Endothelial cell of umbilical vein (primary cell): ENCODE measurements at regions not wholly inside any gene's neighbourhood (a gene's known extent, or its start where the extent isn't known, plus 50 kb on each side); places are given as distances from the start of the nearest gene placed in this dataset.

Experiments used
- BruUV-seq: library from RNA; stranded (reverse); fragments of 400-500 nt; replicated peaks from 2 replicates; lab custom pipeline; 2021; lab: Mats Ljungman, UMichigan
- CTCF ChIA-PET: fragments of 300-600, 350-600 bp; sonication (Branson Sonifier 250); formaldehyde crosslinking; loops from one replicate; lab custom pipeline; 2021; ENCODE audit warnings: antibody characterized with exemption, inconsistent platforms; lab: Charles Lee
- POLR2A ChIA-PET: fragments of 300-600, 350-600 bp; sonication (Branson Sonifier 250); formaldehyde crosslinking; loops from one replicate; lab custom pipeline; 2021; ENCODE audit warnings: antibody characterized with exemption, inconsistent platforms; lab: Charles Lee
- DNase-seq: peaks from one replicate; pipeline ENCODE4 v3.0.0-alpha.2; 2011; ENCODE audit warnings: low read depth, low spot score
- FAIRE-seq: peaks from 2 replicates; lab custom pipeline; 2011; peaks lifted over from hg19 to GRCh38; lab: Jason Lieb, UNC
- H2AFZ ChIP-seq: 2 replicates; pipeline ENCODE4 v1.6.0; 2012; ENCODE audit warnings: low read depth, low read length, control low read depth, inconsistent platforms
- H3K27ac ChIP-seq: 2 replicates; pipeline ENCODE4 v1.5.1; 2011; ENCODE audit warnings: low read depth, mild to moderate bottlenecking, control low read depth, low read length, moderate library complexity; ENCODE audit not compliant: insufficient read depth
- H3K27me3 ChIP-seq, 2 experiments: 2 replicates each; pipeline versions ENCODE4 v1.6.0 to v1.6.1; 2011; ENCODE audit warnings: low read length in 2 of 2, mixed read lengths in 1 of 2; ENCODE audit not compliant: control insufficient read depth in 2 of 2, insufficient read depth in 2 of 2
- H3K36me3 ChIP-seq, 2 experiments: 2 replicates in 1 of 2; 3 replicates in 1 of 2; pipeline ENCODE4 v1.5.1; 2011; ENCODE audit warnings: low read length in 2 of 2, mild to moderate bottlenecking in 1 of 2, moderate library complexity in 1 of 2; ENCODE audit not compliant: control insufficient read depth in 2 of 2, insufficient read depth in 2 of 2; ENCODE audit errors: extremely low read depth in 1 of 2
- H3K4me1 ChIP-seq: 3 replicates; pipeline ENCODE4 v1.5.1; 2011; ENCODE audit warnings: mild to moderate bottlenecking, low read length; ENCODE audit not compliant: control insufficient read depth, insufficient read depth; ENCODE audit errors: extremely low read depth
- H3K4me2 ChIP-seq: 2 replicates; pipeline ENCODE4 v1.6.1; 2011; ENCODE audit warnings: low read length, control low read depth, mixed read lengths; ENCODE audit not compliant: insufficient read depth
- H3K4me3 ChIP-seq, 3 experiments: fragments of 200-600 bp in 1 of 3; sonication (generic), shearing (Covaris generic) in 1 of 3; replicated peaks in 1 of 3; 2 replicates each; pipeline ENCODE4 v1.5.1; 2011 to 2016; ENCODE audit warnings: control low read depth in 3 of 3, low read length in 3 of 3, mild to moderate bottlenecking in 2 of 3, inconsistent platforms in 1 of 3, low read depth in 1 of 3, moderate library complexity in 1 of 3; ENCODE audit not compliant: insufficient read depth in 1 of 3
- H3K79me2 ChIP-seq: 2 replicates; pipeline ENCODE4 v1.6.0; 2012; ENCODE audit warnings: low read length, inconsistent platforms; ENCODE audit not compliant: control insufficient read depth, insufficient read depth
- H3K9ac ChIP-seq: replicated peaks from 2 replicates; pipeline ENCODE3; 2011; ENCODE audit warnings: low read length, control low read depth; ENCODE audit not compliant: insufficient read depth; ENCODE audit errors: extremely low read depth
- H3K9me1 ChIP-seq: replicated peaks from 3 replicates; pipeline ENCODE4 v1.6.0; 2011; ENCODE audit warnings: mild to moderate bottlenecking, low read length; ENCODE audit not compliant: control insufficient read depth, insufficient read depth; ENCODE audit errors: extremely low read depth
- H3K9me3 ChIP-seq: replicated peaks from 2 replicates; pipeline ENCODE4 v1.5.1; 2012; ENCODE audit warnings: low read length, inconsistent platforms; ENCODE audit not compliant: control insufficient read depth, insufficient read depth
- H4K20me1 ChIP-seq: replicated peaks from 2 replicates; pipeline ENCODE3; 2011; ENCODE audit warnings: mild to moderate bottlenecking, low read length; ENCODE audit not compliant: control insufficient read depth, insufficient read depth; ENCODE audit errors: extremely low read depth
- CTCF ChIP-seq, 2 donors: IDR thresholded peaks; 1 replicate in 1 of 2; 2 replicates in 1 of 2; pipeline ENCODE4 v1.5.1; 2011; ENCODE audit warnings: low read length in 2 of 2, mild to moderate bottlenecking in 2 of 2, moderate library complexity in 2 of 2, control low read depth in 1 of 2, inconsistent platforms in 1 of 2, low read depth in 1 of 2; ENCODE audit not compliant: insufficient read depth in 1 of 2; ENCODE audit errors: extremely low read depth in 1 of 2
- EZH2 ChIP-seq: IDR thresholded peaks from 2 replicates; pipeline ENCODE4 v1.6.1; 2012; ENCODE audit warnings: borderline replicate concordance, low read depth, mild to moderate bottlenecking, moderate library complexity, low read length, inconsistent platforms; ENCODE audit not compliant: severe bottlenecking
- FOS ChIP-seq: IDR thresholded peaks from 2 replicates; pipeline ENCODE4 v1.6.1; 2011; ENCODE audit warnings: mild to moderate bottlenecking, low read length, moderate library complexity, borderline replicate concordance; ENCODE audit not compliant: insufficient read depth
- GATA2 ChIP-seq: IDR thresholded peaks from 2 replicates; pipeline ENCODE4 v1.7.0; 2011; ENCODE audit warnings: low read depth, mild to moderate bottlenecking, moderate library complexity, mixed read lengths, low read length; ENCODE audit not compliant: insufficient read length, insufficient read depth
- JUN ChIP-seq: IDR thresholded peaks from 2 replicates; pipeline ENCODE4 v1.6.1; 2011; ENCODE audit warnings: borderline replicate concordance, low read depth; ENCODE audit not compliant: insufficient read length, insufficient read depth
- MAX ChIP-seq: IDR thresholded peaks from 2 replicates; pipeline ENCODE4 v1.6.1; 2011; ENCODE audit not compliant: insufficient read depth, insufficient read length
- MYC ChIP-seq: IDR thresholded peaks from one replicate; pipeline ENCODE4 v1.6.1; 2011; ENCODE audit warnings: mild to moderate bottlenecking, low read depth, low read length
- POLR2A ChIP-seq: IDR thresholded peaks from 2 replicates; pipeline ENCODE4 v1.6.1; 2012; ENCODE audit warnings: low read depth, mild to moderate bottlenecking, control low read depth, low read length
- POLR2AphosphoS5 ChIP-seq: IDR thresholded peaks from 2 replicates; pipeline ENCODE4 v1.6.1; 2012; ENCODE audit warnings: low read depth, mild to moderate bottlenecking, control low read depth, low read length, moderate library complexity; ENCODE audit not compliant: insufficient read depth
- dilution Hi-C: fragments of 300-500 bp; cut with MboI; formaldehyde crosslinking; loops from one replicate; pipeline ENCODE4 v1.15.0; 2019; ENCODE audit warnings: low sequenced_read_pairs; ENCODE audit not compliant: extremely low pct_ligation_motif_present
- intact Hi-C: fragments of 100-400 bp; cut with micrococcal nuclease; formaldehyde crosslinking; loops from one replicate; pipeline ENCODE4 v1.10.0; 2022

- dilution Hi-C loops (no loop called here), intact Hi-C loops (no loop called here)
- Histone ChIP-seq H3K4me1 (no peaks in the 10 kb centered on the region), H3K9me3 (no peaks in the 10 kb centered on the region), H3K4me3 (no peak overlapping the region), H3K4me2 (no peak overlapping the region), H3K79me2 (no peaks in the 10 kb centered on the region), H3K27ac (no peak overlapping the region), H3K9me1 (no peaks in the 10 kb centered on the region), H3K9ac (no peak overlapping the region), H3K27me3 (no peaks in the 10 kb centered on the region), H3K36me3 (no peaks in the 10 kb centered on the region), H4K20me1 (no peaks in the 10 kb centered on the region), H2AFZ (no peak overlapping the region)
- TF ChIP-seq FOS = no peak
- no peak for TF ChIP-seq CTCF (IDR thresholded peaks at IDR 0.05; ENCODE audit: extremely low read depth in 1 of 2, insufficient read depth in 1 of 2, low read depth in 1 of 2, low read length in 2 of 2)
- TF ChIP-seq EZH2 = no peak
- no peak for TF ChIP-seq POLR2A
- TF ChIP-seq MAX = no peak
- no peak for TF ChIP-seq GATA2
- no peak for TF ChIP-seq JUN
- TF ChIP-seq POLR2AphosphoS5 = no peak
- TF ChIP-seq MYC = no peak
- no peak for FAIRE-seq
- ChIA-PET POLR2A (no interaction called here), CTCF (no interaction called here)
- no peak for DNase-seq
- BruUV-seq = no TSS peak
Observed at GRCh38 chr4:103774326-103774825, 54.6 kb upstream of the TACR3 start.
